Neural cell (in vitro differentiated cells): ENCODE measurements at regions not wholly inside any gene's neighbourhood (a gene's known extent, or its start where the extent isn't known, plus 50 kb on each side); places are given as distances from the start of the nearest gene placed in this dataset.

ENCODE experiments used
- H2AFZ ChIP-seq: fragments of 200-600, 300-800 bp; sonication (generic), shearing (Covaris generic); 2 replicates; pipeline ENCODE4 v1.6.0; 2014; ENCODE audit warnings: low read depth, mild to moderate bottlenecking, antibody characterized with exemption, low read length, moderate library complexity
- H3F3A ChIP-seq: fragments of 200-600 bp; shearing (Covaris generic); 2 replicates; pipeline ENCODE4 v1.6.1; 2016; ENCODE audit warnings: mild to moderate bottlenecking, moderate library complexity, mixed read lengths, antibody characterized with exemption, low read length; ENCODE audit not compliant: insufficient read depth, poor library complexity, severe bottlenecking
- H3K27ac ChIP-seq: fragments of 200-600, 300-800 bp; sonication (generic), shearing (Covaris generic); 2 replicates; pipeline ENCODE4 v1.5.1; 2014; ENCODE audit warnings: mild to moderate bottlenecking, low read length, moderate library complexity
- H3K27me3 ChIP-seq: fragments of 300-800, 200-600 bp; sonication (generic), shearing (Covaris generic); 2 replicates; pipeline ENCODE4 v1.6.0; 2014; ENCODE audit warnings: mild to moderate bottlenecking, low read depth, low read length, moderate library complexity; ENCODE audit not compliant: insufficient read depth
- H3K36me3 ChIP-seq: fragments of 300-800, 200-600 bp; sonication (generic), shearing (Covaris generic); 2 replicates; pipeline ENCODE4 v1.5.1; 2014; ENCODE audit warnings: mild to moderate bottlenecking, antibody characterized with exemption, low read length, moderate library complexity; ENCODE audit not compliant: insufficient read depth
- H3K4me2 ChIP-seq: fragments of 300-800, 200-600 bp; sonication (generic), shearing (Covaris generic); 2 replicates; pipeline ENCODE4 v1.6.0; 2014; ENCODE audit warnings: mild to moderate bottlenecking, low read length
- H3K4me3 ChIP-seq: fragments of 300-800, 200-600 bp; sonication (generic), shearing (Covaris generic); 2 replicates; pipeline ENCODE4 v1.5.1; 2014; ENCODE audit warnings: mild to moderate bottlenecking, low read length, moderate library complexity
- H3K79me2 ChIP-seq: fragments of 200-600 bp; shearing (Covaris generic); replicated peaks from 2 replicates; pipeline ENCODE4 v1.6.0; 2014; ENCODE audit warnings: mild to moderate bottlenecking, low read length, moderate library complexity; ENCODE audit not compliant: insufficient read depth
- H3K9ac ChIP-seq: fragments of 300-800, 200-600 bp; sonication (generic), shearing (Covaris generic); 2 replicates; pipeline ENCODE4 v1.6.1; 2016; ENCODE audit warnings: mild to moderate bottlenecking, low read length, mixed read lengths
- H3K9me2 ChIP-seq: fragments of 200-600 bp; shearing (Covaris generic); 2 replicates; pipeline ENCODE4 v1.6.1; 2016; ENCODE audit warnings: mild to moderate bottlenecking, low read length, mixed read lengths; ENCODE audit not compliant: insufficient read depth
- H3K9me3 ChIP-seq: fragments of 200-600, 300-800 bp; sonication (generic), shearing (Covaris generic); 2 replicates; pipeline ENCODE4 v1.6.1; 2016; ENCODE audit warnings: mild to moderate bottlenecking, mixed run types, low read length, moderate library complexity, mixed read lengths
- H4K20me1 ChIP-seq: fragments of 200-600 bp; shearing (Covaris generic); 2 replicates; pipeline ENCODE4 v1.6.1; 2016; ENCODE audit warnings: mild to moderate bottlenecking, mixed run types; ENCODE audit not compliant: insufficient read depth
- EP300 ChIP-seq: fragments of 450-650 bp; conservative IDR thresholded peaks from 2 replicates; pipeline ENCODE4 v1.6.1; 2014; ENCODE audit warnings: antibody characterized with exemption, mild to moderate bottlenecking, moderate library complexity; ENCODE audit not compliant: poor library complexity, severe bottlenecking
- EZH2 ChIP-seq: fragments of 200-600, 300-800 bp; shearing (Covaris generic), sonication (generic); IDR thresholded peaks from 2 replicates; pipeline ENCODE4 v1.6.1; 2014; ENCODE audit warnings: antibody characterized with exemption, low read length, borderline replicate concordance, mild to moderate bottlenecking; ENCODE audit not compliant: insufficient read depth, poor library complexity, severe bottlenecking
- MXI1 ChIP-seq: fragments of 450-650 bp; conservative IDR thresholded peaks from 2 replicates; pipeline ENCODE4 v1.6.1; 2014; ENCODE audit warnings: antibody characterized with exemption, mild to moderate bottlenecking; ENCODE audit not compliant: poor library complexity, severe bottlenecking
- POLR2AphosphoS5 ChIP-seq: IDR thresholded peaks from 2 replicates; pipeline ENCODE4 v1.6.1; 2012
- RAD21 ChIP-seq: fragments of 450-650 bp; conservative IDR thresholded peaks from 2 replicates; pipeline ENCODE4 v1.6.1; 2014; ENCODE audit warnings: antibody characterized with exemption, mild to moderate bottlenecking, moderate library complexity
- SMC3 ChIP-seq: fragments of 450-650 bp; conservative IDR thresholded peaks from 2 replicates; pipeline ENCODE4 v1.6.1; 2014; ENCODE audit warnings: antibody characterized with exemption, mild to moderate bottlenecking, moderate library complexity; ENCODE audit not compliant: poor library complexity
- TAF1 ChIP-seq: IDR thresholded peaks from 2 replicates; pipeline ENCODE4 v1.6.1; 2012; ENCODE audit warnings: low read depth
- TF ChIP-seq, protein P1 (sequence below): IDR thresholded peaks from 2 replicates; pipeline ENCODE4 v1.6.1; 2012; ENCODE audit warnings: borderline replicate concordance
- TF ChIP-seq, protein P2 (sequence below): fragments of 450-650 bp; IDR thresholded peaks from 2 replicates; pipeline ENCODE4 v1.5.1; 2014; ENCODE audit warnings: antibody characterized with exemption, mild to moderate bottlenecking, moderate library complexity; ENCODE audit not compliant: poor library complexity, severe bottlenecking

DNA sequence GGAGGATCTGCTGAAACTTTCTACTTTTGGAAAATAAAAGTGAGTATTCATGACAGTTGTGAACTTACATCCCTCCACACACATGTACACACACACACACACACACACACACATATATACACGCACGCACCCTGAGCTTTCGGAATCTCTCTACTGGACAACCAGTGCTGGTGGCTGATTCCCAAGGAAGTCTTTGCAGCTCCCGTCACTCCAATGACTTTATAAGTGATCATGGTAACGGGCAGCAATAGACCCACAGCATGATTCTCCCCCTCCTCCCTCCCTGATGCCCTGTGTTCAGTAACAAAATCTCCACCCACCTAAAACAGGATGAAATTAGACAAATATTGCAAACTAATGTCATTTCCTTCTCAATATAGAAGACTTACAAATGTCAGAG is 364.9 kb downstream of the IRS1 start:
- Histone ChIP-seq H3K9me3 (no peaks in the 10 kb centered on the region), H2AFZ (no peak overlapping the region), H3K27ac (no peak overlapping the region), H3K27me3 (no peaks in the 10 kb centered on the region), H3F3A (no peaks in the 10 kb centered on the region), H3K9ac (no peak overlapping the region), H3K79me2 (no peaks in the 10 kb centered on the region), H3K36me3 (no peaks in the 10 kb centered on the region), H4K20me1 (no peaks in the 10 kb centered on the region), H3K9me2 (no peaks in the 10 kb centered on the region), H3K4me2 (no peak overlapping the region), H3K4me3 (no peak overlapping the region)
- TF ChIP-seq TAF1 (no peak), EZH2 (no peak), POLR2AphosphoS5 (no peak), RAD21 (no peak), MXI1 (no peak), SMC3 (no peak), EP300 (no peak)
- TF ChIP-seq, protein P1, sequence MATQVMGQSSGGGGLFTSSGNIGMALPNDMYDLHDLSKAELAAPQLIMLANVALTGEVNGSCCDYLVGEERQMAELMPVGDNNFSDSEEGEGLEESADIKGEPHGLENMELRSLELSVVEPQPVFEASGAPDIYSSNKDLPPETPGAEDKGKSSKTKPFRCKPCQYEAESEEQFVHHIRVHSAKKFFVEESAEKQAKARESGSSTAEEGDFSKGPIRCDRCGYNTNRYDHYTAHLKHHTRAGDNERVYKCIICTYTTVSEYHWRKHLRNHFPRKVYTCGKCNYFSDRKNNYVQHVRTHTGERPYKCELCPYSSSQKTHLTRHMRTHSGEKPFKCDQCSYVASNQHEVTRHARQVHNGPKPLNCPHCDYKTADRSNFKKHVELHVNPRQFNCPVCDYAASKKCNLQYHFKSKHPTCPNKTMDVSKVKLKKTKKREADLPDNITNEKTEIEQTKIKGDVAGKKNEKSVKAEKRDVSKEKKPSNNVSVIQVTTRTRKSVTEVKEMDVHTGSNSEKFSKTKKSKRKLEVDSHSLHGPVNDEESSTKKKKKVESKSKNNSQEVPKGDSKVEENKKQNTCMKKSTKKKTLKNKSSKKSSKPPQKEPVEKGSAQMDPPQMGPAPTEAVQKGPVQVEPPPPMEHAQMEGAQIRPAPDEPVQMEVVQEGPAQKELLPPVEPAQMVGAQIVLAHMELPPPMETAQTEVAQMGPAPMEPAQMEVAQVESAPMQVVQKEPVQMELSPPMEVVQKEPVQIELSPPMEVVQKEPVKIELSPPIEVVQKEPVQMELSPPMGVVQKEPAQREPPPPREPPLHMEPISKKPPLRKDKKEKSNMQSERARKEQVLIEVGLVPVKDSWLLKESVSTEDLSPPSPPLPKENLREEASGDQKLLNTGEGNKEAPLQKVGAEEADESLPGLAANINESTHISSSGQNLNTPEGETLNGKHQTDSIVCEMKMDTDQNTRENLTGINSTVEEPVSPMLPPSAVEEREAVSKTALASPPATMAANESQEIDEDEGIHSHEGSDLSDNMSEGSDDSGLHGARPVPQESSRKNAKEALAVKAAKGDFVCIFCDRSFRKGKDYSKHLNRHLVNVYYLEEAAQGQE = no peak
- TF ChIP-seq, protein P2, sequence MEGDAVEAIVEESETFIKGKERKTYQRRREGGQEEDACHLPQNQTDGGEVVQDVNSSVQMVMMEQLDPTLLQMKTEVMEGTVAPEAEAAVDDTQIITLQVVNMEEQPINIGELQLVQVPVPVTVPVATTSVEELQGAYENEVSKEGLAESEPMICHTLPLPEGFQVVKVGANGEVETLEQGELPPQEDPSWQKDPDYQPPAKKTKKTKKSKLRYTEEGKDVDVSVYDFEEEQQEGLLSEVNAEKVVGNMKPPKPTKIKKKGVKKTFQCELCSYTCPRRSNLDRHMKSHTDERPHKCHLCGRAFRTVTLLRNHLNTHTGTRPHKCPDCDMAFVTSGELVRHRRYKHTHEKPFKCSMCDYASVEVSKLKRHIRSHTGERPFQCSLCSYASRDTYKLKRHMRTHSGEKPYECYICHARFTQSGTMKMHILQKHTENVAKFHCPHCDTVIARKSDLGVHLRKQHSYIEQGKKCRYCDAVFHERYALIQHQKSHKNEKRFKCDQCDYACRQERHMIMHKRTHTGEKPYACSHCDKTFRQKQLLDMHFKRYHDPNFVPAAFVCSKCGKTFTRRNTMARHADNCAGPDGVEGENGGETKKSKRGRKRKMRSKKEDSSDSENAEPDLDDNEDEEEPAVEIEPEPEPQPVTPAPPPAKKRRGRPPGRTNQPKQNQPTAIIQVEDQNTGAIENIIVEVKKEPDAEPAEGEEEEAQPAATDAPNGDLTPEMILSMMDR = no peak

DNA sequence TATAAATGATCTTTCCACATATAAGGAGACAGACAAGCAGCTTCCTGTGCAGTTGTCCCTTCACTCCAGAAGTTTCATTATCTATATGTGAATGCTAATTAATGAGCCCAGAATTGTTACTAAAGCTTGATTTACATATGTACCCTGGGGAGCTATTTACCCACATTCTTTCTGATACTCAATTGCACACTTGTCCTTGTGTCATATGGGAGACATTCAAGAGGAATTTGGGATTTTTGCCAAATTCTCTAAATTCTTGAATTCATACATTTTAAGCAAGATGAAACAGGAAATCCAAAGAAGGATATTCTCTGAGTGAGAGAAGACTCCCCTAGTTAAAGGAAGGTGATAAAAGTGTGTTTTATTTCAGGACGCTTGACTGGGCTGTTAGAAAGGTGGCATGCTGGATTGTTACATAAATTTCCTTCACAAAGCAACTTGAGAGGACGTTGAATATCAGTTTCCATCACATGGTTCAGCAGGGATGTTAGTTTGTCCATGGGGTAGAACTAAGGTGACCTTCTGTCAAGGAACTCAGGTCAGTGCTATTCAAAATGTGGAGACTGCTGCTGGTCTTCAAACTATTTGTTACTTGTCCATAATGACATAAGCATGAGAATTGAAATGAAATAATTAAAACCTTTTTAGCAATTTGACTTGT is 368.2 kb downstream of the IRS1 start:
- Histone ChIP-seq H3K9ac (no peak overlapping the region), H3K4me2 (no peak overlapping the region), H3K9me3 (no peaks in the 10 kb centered on the region), H4K20me1 (no peaks in the 10 kb centered on the region), H3K27ac (no peak overlapping the region), H2AFZ (no peak overlapping the region), H3K9me2 (no peaks in the 10 kb centered on the region), H3K36me3 (no peaks in the 10 kb centered on the region), H3K79me2 (no peaks in the 10 kb centered on the region), H3K4me3 (no peak overlapping the region), H3F3A (no peaks in the 10 kb centered on the region), H3K27me3 (no peaks in the 10 kb centered on the region)
- TF ChIP-seq, protein P1 = no peak
- TF ChIP-seq POLR2AphosphoS5 (no peak), EZH2 (no peak), MXI1 (no peak), EP300 (no peak), TAF1 (no peak)
- TF ChIP-seq, protein P2 = no peak
